ENCODE measurements at regions not wholly inside any gene's neighbourhood (a gene's known extent, or its start where the extent isn't known, plus 50 kb on each side); places are given as distances from the start of the nearest gene placed in this dataset.

GRCh38 chr5:38638656-38639055, 82.2 kb upstream of the LIFR start:
- H3K79me2 ChIP-seq (ENCODE audit: insufficient read depth, low read length), result no peaks in the 10 kb centered on the region
- no peak overlapping the region for H3K9ac ChIP-seq (ENCODE audit: insufficient read depth, low read depth, low read length)
- no peaks in the 10 kb centered on the region for H3K36me3 ChIP-seq (replicated peaks in 1 of 2; ENCODE audit: control insufficient read depth in 1 of 2, insufficient read depth in 2 of 2, low read length in 2 of 2)
- no TSS peak for BruUV-seq (replicated peaks)
- H3K4me3 ChIP-seq (replicated peaks in 1 of 3; ENCODE audit: insufficient read depth in 1 of 3, low read depth in 2 of 3, low read length in 3 of 3), result no peak overlapping the region
- intact Hi-C loops (cut with micrococcal nuclease; ENCODE audit: unreplicated experiment), result no loop called here
- no peak overlapping the region for H3K4me2 ChIP-seq (ENCODE audit: low read depth, low read length)
- DNase-seq (ENCODE audit: low spot score) (no peak), FAIRE-seq (no peak), ATAC-seq (no peak)
- WGBS (ENCODE audit: low lambda C conversion rate), result 49% methylated on average over 5 of the region's 5 CpGs
- no peak for TF ChIP-seq TBX2 (CRISPR knock-in tag; IDR thresholded peaks at IDR 0.05; ENCODE audit: borderline replicate concordance)
- no peak for TF ChIP-seq ZNF543 (CRISPR knock-in tag; IDR thresholded peaks at IDR 0.05)
- TF ChIP-seq HMGXB4 (CRISPR knock-in tag; IDR thresholded peaks at IDR 0.05; ENCODE audit: borderline replicate concordance in 1 of 2, low read depth in 1 of 2), result no peak
- no peaks in the 10 kb centered on the region for H3K9me3 ChIP-seq (ENCODE audit: low read length)
- CTCF ChIA-PET (ENCODE audit: low intra/inter-chr PET ratio, low total read pairs), result no interaction called here
- H2AFZ ChIP-seq (ENCODE audit: low read length), result no peak overlapping the region
- in situ Hi-C loops (cut with HindIII; ENCODE audit: extremely low pct_ligation_motif_present, low pct_unique_long_range_greater_than_20kb), result no loop called here
- H4K20me1 ChIP-seq (ENCODE audit: insufficient read depth, low read length), result no peaks in the 10 kb centered on the region
- no peak overlapping the region for H3K27ac ChIP-seq (ENCODE audit: extremely low read length, insufficient read depth, low read length)
- POLR2A ChIA-PET, result no interaction called here
- peaks cover 0 to 12% of the 10 kb centered on the region in 2 experiments; a peak in 1 of 5 replicates for H3K27me3 ChIP-seq (ENCODE audit: control insufficient read depth in 1 of 2, insufficient read depth in 2 of 2, low read length in 2 of 2)
- no peaks in the 10 kb centered on the region for H3K4me1 ChIP-seq (ENCODE audit: insufficient read depth, low read length)

- 0% methylated on average over 6 of the region's 6 CpGs for WGBS (ENCODE audit: low lambda C conversion rate)
- ATAC-seq (no peak), DNase-seq (ENCODE audit: low spot score) (no peak), FAIRE-seq (no peak)
- no peak overlapping the region for H3K27ac ChIP-seq (ENCODE audit: extremely low read length, insufficient read depth, low read length)
- no peak overlapping the region for H3K4me3 ChIP-seq (replicated peaks in 1 of 3; ENCODE audit: insufficient read depth in 1 of 3, low read depth in 2 of 3, low read length in 3 of 3)
- ChIA-PET CTCF (ENCODE audit: low intra/inter-chr PET ratio, low total read pairs) (no interaction called here), POLR2A (no interaction called here)
- no peaks in the 10 kb centered on the region for H4K20me1 ChIP-seq (ENCODE audit: insufficient read depth, low read length)
- H2AFZ ChIP-seq (ENCODE audit: low read length), result no peak overlapping the region
- H3K27me3 ChIP-seq (ENCODE audit: control insufficient read depth in 1 of 2, insufficient read depth in 2 of 2, low read length in 2 of 2), result peaks cover 0 to 12% of the 10 kb centered on the region in 2 experiments; a peak in 1 of 5 replicates
- H3K4me1 ChIP-seq (ENCODE audit: insufficient read depth, low read length), result no peaks in the 10 kb centered on the region
- no TSS peak for BruUV-seq (replicated peaks)
- TF ChIP-seq ETV5 (CRISPR knock-in tag; IDR thresholded peaks at IDR 0.05; ENCODE audit: borderline replicate concordance) (no peak), KDM2A (CRISPR knock-in tag; IDR thresholded peaks at IDR 0.05; ENCODE audit: borderline replicate concordance, low read depth) (no peak), CSRNP2 (CRISPR knock-in tag; conservative IDR thresholded peaks at IDR 0.05; ENCODE audit: low read depth) (no peak), THYN1 (CRISPR knock-in tag; IDR thresholded peaks at IDR 0.05; ENCODE audit: borderline replicate concordance, low read depth) (no peak)
- H3K79me2 ChIP-seq (ENCODE audit: insufficient read depth, low read length), result no peaks in the 10 kb centered on the region
- intact Hi-C loops (cut with micrococcal nuclease; ENCODE audit: unreplicated experiment) (no loop called here), in situ Hi-C loops (cut with HindIII; ENCODE audit: extremely low pct_ligation_motif_present, low pct_unique_long_range_greater_than_20kb) (no loop called here)
- no peak overlapping the region for H3K9ac ChIP-seq (ENCODE audit: insufficient read depth, low read depth, low read length)
- no peaks in the 10 kb centered on the region for H3K9me3 ChIP-seq (ENCODE audit: low read length)
- H3K4me2 ChIP-seq (ENCODE audit: low read depth, low read length), result no peak overlapping the region
- no peaks in the 10 kb centered on the region for H3K36me3 ChIP-seq (replicated peaks in 1 of 2; ENCODE audit: control insufficient read depth in 1 of 2, insufficient read depth in 2 of 2, low read length in 2 of 2)
These were observed 83.2 kb upstream of the LIFR start for GRCh38 chr5:38639377-38640358.
